ENCODE measurements at regions not wholly inside any gene's neighbourhood (a gene's known extent, or its start where the extent isn't known, plus 50 kb on each side); places are given as distances from the start of the nearest gene placed in this dataset.
"Not testable (repeated sequence)": the region's sequence is repeated elsewhere in the genome, so short reads cannot be mapped to it uniquely, and the experiment has no call there.

DNA sequence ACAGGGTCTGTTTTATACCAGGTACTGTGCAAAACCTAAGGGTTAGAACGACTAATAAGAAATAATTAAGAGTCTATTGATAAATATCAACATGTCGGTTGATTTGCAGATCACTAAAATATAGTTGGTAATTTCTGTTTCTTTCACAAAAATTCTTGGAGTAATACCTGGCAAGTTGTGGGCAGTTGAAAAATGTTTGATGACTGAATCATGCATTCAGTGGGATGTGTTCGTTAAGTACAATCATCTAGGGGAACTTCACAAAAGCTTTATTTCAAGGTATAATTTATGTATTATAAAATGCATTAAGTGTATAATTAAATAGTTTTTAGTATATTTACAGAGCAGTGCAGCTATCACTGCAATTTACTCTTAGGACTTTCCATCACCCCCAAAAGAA, 120.0 kb downstream of the KCNA5 start:
- H3K27ac ChIP-seq: no peak overlapping the region
- TF ChIP-seq ZFX (IDR thresholded peaks at IDR 0.05): no peak
- TF ChIP-seq, protein P1, sequence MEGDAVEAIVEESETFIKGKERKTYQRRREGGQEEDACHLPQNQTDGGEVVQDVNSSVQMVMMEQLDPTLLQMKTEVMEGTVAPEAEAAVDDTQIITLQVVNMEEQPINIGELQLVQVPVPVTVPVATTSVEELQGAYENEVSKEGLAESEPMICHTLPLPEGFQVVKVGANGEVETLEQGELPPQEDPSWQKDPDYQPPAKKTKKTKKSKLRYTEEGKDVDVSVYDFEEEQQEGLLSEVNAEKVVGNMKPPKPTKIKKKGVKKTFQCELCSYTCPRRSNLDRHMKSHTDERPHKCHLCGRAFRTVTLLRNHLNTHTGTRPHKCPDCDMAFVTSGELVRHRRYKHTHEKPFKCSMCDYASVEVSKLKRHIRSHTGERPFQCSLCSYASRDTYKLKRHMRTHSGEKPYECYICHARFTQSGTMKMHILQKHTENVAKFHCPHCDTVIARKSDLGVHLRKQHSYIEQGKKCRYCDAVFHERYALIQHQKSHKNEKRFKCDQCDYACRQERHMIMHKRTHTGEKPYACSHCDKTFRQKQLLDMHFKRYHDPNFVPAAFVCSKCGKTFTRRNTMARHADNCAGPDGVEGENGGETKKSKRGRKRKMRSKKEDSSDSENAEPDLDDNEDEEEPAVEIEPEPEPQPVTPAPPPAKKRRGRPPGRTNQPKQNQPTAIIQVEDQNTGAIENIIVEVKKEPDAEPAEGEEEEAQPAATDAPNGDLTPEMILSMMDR (conservative IDR thresholded peaks at IDR 0.05): no peak

- no peak overlapping the region for H3K27ac ChIP-seq
- TF ChIP-seq, protein P1 (conservative IDR thresholded peaks at IDR 0.05): no peak
- no peak for TF ChIP-seq ZFX (IDR thresholded peaks at IDR 0.05)
These were observed 121.8 kb downstream of the KCNA5 start for GRCh38 chr12:5165296-5165970.

- no peak overlapping the region for H3K27ac ChIP-seq
- TF ChIP-seq, protein P1 (conservative IDR thresholded peaks at IDR 0.05): no peak
- TF ChIP-seq ZFX (IDR thresholded peaks at IDR 0.05): no peak
These were observed 123.3 kb downstream of the KCNA5 start for GRCh38 chr12:5166976-5167375.

DNA sequence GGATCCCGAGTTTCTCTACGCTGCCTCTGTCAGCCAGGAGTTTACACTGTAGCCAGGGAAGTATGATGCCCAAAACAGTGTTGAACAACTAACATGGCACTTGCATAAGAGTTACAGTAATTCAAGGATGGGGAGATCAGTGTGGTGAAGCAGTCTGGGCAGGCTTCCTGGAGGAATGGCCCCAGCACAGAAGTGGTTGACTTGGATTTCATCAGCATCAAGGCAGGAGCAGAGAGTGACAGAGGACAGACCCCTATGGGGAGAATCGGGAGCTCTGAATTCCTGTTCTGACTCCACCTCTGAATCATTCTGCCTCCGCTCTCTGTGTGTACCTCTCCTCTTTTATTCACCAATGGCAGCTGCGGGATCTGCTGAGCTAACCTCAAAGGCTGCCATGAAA, 124.5 kb downstream of the KCNA5 start:
- no peak overlapping the region for H3K27ac ChIP-seq
- no peak for TF ChIP-seq ZFX (IDR thresholded peaks at IDR 0.05)
- TF ChIP-seq, protein P1 (conservative IDR thresholded peaks at IDR 0.05): no peak

- TF ChIP-seq ZFX (IDR thresholded peaks at IDR 0.05): no peak
- no peak overlapping the region for H3K27ac ChIP-seq
These were observed 127.2 kb downstream of the KCNA5 start for GRCh38 chr12:5170844-5171243.

DNA sequence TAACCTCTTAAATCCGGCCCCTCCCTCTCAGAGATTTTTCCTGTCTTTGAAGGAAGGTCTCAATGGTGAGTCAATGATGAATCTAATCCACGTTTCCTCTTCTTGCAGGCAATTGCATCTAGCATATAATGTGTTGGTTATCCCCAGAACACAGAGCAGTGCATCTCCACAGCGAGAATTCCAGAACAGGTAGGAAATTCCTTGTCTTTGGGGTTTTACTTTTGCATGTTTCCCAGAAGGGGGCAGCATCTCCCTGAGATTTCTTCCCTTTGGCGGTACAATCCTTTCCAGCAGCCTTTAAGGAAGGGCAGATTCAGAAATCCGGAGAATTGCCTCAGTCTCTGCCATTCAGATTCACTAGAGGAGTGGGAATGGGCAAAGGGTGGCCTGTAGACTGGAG, 128.0 kb downstream of the KCNA5 start:
- no peak overlapping the region for H3K27ac ChIP-seq

DNA sequence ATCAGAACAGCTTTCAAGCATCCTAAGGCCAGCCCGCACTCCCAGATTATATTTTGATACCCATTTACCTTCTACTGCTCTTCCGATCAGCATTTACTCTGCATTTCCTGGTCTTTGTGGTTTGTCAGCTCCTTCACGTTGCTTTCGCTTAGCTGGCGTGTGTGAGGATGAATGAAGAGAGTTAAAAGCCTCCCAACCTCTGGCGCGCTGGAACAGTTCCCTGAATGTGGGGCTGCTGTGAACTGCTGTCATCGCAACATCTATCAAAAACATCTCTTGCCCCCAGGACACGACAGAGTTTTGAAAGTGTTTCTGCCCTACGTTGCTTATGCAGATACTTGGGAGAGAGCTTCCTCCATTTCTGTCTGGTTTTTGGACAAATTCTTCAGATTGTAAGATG, 129.2 kb downstream of the KCNA5 start:
- no peak overlapping the region for H3K27ac ChIP-seq
- TF ChIP-seq, protein P1 (conservative IDR thresholded peaks at IDR 0.05): no peak
- no peak for TF ChIP-seq ZFX (IDR thresholded peaks at IDR 0.05)

More for the DNA sequence above, 128.0 kb downstream of the KCNA5 start:
- TF ChIP-seq, protein P1 (conservative IDR thresholded peaks at IDR 0.05): peak; percentile 79
- TF ChIP-seq ZFX (IDR thresholded peaks at IDR 0.05): no peak

DNA sequence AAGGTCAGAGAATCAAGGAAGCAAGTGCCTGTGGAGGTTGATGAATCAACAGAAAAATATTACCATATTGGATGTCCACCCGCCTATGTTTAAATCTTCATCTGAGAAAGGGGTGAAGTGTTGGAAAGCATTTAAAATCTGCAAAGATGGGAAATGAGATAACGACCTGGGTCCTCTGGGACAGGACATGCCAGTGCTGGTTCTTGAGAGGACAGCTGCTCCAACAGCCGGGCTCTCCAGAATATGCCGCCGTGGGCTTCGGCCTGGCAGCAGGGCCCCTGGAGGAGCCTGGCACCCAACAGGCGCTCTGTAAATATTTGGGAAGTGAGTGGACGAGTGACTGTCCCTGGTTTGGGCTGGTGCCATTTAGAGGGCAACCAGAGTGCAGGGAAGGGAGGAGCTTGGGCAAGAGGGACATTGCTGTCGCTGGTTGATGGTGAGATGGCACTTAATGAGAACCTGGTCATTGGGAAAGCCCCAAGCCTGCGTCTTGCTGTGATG, 129.9 kb downstream of the KCNA5 start:
- no peak overlapping the region for H3K27ac ChIP-seq
- TF ChIP-seq, protein P1 (conservative IDR thresholded peaks at IDR 0.05): no peak
- TF ChIP-seq ZFX (IDR thresholded peaks at IDR 0.05): no peak

DNA sequence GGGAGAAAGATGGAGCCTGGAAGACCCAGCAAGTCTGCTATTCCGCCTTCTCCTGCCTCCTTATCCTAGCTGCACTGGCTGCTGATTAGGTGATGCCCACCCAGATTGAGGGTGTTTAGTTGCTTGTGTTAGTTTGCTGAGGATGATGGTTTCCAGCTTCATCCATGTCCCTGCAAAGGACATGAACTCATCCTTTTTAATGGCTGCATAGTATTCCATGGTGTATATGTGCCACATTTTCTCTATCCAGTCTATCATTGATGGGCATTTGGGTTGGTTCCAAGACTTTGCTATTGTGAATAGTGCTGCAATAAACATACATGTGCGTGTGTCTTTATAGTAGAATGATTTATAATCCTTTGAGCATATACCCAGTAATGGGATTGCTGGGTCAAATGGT, 131.7 kb downstream of the KCNA5 start:
- not testable (repeated sequence) for H3K27ac ChIP-seq

Measured in C4-2B (cell line).